ENCODE measurements at regions not wholly inside any gene's neighbourhood (a gene's known extent, or its start where the extent isn't known, plus 50 kb on each side); places are given as distances from the start of the nearest gene placed in this dataset.
"Not testable (repeated sequence)": the region's sequence is repeated elsewhere in the genome, so short reads cannot be mapped to it uniquely, and the experiment has no call there.

DNA sequence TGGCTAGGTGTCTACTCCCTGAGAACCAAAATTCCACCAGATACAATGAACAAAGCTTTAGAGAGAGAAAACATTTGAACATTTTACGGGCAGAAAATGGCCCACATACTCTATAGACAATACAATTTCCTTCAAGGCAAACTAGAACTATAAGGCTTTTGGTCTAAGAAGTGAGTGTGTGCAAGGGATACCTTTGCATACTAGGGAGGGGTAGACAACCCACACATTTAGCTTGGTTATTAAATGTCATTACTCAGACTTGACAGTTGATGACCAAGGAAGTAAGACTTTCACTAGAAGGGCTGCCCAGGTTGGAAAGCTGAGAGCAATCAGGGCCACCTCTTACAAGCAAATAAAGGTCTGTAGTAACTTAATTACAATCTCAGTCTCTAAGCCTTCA lies 64.0 kb upstream of the PLEKHM1 start:
- not testable (repeated sequence) for DNase-seq

DNA sequence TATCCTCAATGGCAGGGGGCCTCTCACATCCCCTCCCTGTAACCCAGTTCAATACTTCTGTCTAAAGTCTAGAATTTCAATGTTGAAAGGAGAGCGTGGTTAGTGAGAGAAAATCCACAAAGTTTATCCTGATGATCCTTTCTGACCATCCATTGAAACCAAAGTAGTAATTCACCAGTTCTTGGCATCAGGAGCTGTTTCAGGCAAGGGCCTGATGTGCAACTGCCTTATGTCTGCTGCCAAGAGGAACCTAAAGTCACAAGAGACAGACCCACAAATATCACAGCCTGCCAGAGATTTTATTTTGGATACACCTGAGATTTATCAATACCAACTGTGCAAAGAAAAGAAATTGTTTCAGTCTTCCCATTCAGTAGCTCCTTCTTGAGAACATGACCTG lies 68.3 kb upstream of the PLEKHM1 start:
- not testable (repeated sequence) for DNase-seq

DNA sequence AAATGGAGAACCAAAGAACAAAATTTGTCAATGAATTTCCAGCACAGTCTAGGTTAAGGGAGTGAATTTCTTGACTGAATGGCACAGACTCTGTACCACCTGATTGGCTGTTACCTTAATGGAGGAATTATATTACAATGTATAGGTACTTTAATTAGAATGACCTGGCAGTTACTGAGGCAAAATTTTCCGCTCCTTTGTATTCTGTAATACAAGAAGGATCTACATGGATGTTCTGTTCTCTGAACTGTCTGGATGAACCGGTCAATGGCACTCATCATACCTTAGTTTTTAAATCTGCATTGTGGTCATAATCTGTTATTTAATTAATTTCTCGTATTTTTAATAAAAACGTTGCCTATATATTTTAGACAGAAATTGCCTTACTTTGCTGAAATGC lies 72.3 kb upstream of the PLEKHM1 start:
- not testable (repeated sequence) for DNase-seq

DNA sequence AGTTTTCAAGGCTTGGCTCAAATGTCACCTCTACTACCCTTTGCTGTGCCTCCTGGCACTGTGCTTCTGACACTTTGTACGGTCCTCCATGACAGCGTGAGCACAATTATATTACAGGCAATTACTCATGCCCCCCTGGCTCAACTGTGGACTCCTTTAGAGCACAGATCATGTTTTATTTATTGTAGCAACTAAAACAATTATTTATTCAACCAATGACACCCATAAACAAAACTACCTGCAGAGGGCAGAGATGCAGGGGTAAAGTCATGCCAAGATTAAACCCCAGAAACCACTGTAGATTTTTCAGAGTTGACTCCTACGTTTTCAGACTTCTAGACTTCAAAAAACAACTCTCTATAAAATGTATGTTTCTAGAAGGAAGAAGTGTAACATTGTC lies 72.8 kb upstream of the PLEKHM1 start:
- DNase-seq: peak in 1 of 5 experiments; percentile 50

DNA sequence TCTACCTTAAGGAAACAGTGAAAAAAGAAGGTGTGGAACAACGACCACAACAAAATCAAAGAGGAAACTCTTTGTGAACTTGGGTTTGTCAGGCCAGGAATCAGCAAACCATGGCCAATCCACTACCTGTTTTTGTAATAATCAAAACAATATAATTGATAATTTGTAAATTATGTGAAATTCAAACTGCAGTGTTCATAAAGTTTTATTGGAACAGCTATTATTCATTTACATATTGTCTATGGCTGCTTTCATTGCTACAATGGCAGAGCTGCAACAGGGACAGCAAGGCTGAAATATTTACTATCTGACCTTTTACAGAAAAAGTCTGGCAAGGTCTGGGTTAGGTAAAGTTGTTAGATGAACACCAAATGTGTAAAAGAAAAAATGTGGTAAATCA lies 77.8 kb upstream of the PLEKHM1 start:
- not testable (repeated sequence) for DNase-seq

DNA sequence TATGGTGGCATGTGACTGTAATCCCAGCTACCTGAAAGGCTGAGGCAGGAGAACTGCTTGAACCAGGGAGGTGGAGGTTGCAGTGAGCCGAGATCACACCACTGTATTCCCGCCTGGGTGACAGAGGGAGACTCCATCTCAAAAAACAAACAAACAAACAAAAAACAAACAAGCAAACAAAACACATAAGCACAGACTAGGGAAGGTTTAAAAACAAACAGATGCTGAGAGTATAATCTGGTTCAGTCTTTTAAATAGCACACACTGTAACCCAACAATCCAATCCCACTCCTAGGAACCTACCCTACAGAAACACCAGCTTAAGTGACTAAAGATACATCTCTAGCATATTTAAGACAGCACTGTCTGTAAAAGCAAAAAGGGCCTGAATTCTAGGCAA lies 82.8 kb upstream of the PLEKHM1 start:
- DNase-seq: not testable (repeated sequence)

DNA sequence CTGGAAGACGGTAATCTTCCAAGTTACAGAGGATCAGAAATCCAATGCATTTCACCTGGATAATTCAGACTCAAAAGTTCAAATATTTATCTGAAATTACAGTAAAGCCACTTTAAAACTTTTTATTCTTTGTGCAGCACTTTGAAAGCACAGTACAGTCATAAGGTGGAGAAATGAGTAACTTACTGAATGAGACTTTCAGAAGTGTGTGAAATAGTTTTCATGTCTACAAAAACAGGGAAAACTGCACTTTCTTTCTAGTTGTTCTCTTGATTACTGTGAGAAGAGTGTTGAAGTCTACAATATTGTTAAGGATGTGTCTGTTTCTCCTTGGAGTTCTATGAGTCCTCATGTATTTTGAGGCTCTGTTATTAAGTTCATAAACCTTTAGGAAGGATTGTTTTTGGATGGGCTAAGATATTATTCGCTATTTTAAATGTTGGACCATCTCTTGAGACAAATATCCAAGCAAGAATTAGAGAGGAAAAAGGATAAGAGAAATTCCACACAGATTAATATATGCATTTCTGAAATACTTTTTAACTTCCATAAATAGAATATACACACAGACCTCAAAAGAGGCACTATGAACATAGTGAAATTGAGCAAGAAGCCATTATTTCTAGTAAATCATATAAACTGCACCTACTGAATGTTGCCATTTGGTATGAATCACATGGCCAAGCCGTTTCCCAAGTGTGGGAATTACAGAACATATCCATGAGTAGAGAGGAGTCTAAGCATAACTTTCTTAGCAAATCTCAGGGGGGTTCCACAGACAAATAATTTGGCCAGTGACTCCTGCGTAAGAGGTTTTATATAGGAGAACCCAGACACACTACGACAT lies 83.6 kb upstream of the PLEKHM1 start:
- DNase-seq: no peak

DNA sequence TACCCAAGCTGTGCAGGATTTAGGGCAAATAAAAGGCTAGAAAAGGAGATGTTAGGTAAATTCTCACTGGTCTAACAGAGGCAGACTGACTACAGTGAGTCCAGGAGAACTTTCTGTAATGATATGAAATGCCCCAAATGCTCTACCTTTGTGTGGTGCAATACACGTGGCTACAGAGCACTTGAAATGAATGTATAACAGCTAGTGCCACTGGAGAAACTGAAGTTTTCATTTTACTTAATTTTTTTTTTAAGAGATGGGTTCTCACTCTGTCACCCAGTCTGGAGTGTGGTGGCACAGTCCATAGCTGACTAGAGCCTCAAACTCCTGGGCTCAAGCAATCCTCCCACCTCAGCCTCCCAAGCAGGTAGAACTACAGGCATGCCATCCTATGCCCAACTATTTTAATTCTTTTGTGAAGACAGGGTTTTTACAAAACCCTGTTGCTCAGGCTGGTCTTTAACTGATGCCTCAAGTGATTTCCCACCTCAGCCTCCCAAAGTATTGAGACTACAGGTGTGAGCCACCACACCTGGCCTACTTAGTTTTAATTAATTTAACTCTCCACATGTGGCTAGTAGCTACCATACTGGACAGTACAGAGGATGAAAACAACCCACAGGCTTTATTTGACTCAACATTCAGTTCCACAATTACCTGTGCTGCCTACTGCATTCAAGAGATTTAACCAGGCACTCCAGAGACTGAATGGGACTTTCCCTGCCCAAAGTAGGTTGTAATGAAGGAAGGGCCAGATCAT lies 84.8 kb upstream of the PLEKHM1 start:
- DNase-seq: peak in 1 of 5 experiments; percentile 20

DNA sequence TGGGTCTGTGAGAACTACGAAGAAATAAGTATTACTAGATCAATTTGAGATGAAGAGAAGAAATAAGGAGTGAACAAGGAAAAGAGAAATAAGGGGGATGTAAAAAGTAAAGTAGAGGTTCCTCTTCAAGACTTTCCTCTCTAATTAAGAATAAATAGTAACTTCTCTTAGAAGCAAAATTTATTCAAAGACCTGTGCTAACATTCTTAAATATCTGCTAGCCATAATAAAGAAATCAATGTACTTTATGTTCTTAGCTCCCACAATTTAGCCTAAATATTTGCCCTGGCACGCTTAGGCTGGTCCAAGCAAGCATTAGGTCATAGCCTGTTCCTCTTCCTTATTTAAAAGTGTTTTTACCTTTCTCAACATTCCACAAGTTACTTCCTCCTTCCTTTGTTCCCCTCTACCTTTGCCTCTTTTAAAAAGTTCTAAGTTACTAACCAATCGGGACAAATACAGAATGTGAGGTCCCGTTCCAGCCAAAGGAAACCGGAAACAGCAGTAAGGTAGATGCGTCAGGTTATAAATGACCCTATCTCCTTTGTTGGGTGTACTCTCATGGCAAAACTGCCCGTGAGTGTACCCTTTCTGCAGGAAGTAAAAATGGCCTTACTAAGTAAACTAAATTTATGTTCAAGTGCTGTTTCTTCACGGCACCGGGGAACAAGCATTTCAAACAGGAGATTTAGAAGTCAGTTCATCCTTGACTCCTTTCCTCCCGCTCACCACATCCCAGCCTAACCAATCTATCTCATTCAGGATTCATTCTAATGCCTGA lies 86.2 kb upstream of the PLEKHM1 start:
- not testable (repeated sequence) for DNase-seq

DNA sequence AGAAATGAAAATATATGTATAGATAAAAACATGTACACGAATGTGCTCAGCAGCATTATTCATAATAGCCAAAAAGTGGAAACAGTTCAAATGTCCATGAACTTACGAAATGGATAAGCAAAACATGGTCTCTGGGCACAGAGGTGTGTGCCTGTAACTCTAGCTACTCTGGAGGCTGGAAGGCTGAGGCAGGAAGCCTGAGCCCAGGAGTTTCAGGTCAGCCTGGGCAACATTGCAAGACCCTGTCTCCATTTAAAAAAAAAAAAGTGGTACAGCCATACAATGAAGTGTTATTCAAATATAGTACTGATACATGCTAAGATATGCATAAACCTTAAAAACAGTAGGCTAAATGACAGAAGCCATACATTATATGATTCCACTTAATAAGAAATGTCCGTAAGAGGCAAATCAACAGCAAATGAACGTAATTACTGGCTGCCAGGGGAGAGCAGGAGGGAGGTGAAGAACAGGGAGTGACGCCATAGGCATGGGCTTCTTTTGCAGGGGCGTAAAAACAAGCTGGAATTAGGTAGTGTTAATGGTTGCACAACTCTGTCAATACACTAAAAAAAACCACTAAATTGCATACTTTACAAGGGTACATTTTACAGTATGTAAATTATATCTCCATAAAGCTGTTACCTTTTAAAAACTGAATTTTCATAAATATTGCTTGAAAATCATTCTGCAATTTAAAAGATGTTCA lies 87.2 kb upstream of the PLEKHM1 start:
- DNase-seq: no peak

DNA sequence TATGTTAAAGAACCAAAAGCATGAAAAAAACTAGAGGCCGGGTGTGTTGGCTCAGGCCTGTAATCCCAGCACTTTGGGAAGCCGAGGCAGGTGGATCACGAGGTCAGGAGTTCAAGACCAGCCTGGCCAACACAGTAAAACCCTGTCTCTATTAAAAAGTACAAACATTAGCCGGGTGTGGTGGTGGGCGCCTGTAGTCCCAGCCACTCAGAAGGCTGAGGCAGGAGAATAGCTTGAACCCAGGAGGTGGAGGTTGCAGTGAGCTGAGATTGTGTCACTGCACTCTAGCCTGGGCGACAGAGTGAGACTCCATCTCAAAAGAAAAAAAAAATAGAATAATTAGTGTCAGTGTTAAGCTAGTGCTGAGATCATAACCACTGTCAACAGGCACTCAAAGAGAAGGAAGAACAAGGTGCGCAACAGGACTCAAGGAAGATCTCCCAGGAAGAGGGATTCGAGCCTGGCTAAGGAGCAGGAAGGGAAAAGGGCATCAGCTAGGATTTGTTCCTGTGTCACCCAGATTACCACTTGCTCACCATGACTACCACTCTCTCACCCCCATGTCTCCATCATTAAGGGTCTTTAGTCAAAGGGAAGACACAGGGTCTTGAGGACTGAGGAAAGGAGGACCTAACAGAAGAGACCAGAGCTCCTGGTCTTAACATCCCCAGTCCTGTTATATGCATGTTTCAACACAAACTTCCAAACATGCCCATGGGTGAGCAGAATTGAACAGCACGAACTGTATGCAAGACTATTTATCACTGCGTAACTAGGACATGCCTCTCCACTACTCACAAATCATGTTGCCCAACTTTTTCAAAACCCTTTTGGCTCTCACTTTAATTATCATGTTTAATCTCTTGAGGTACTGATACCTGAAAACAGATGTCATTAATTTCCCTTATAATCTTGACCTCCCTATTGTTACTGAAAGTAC lies 88.3 kb upstream of the PLEKHM1 start:
- DNase-seq: no peak

DNA sequence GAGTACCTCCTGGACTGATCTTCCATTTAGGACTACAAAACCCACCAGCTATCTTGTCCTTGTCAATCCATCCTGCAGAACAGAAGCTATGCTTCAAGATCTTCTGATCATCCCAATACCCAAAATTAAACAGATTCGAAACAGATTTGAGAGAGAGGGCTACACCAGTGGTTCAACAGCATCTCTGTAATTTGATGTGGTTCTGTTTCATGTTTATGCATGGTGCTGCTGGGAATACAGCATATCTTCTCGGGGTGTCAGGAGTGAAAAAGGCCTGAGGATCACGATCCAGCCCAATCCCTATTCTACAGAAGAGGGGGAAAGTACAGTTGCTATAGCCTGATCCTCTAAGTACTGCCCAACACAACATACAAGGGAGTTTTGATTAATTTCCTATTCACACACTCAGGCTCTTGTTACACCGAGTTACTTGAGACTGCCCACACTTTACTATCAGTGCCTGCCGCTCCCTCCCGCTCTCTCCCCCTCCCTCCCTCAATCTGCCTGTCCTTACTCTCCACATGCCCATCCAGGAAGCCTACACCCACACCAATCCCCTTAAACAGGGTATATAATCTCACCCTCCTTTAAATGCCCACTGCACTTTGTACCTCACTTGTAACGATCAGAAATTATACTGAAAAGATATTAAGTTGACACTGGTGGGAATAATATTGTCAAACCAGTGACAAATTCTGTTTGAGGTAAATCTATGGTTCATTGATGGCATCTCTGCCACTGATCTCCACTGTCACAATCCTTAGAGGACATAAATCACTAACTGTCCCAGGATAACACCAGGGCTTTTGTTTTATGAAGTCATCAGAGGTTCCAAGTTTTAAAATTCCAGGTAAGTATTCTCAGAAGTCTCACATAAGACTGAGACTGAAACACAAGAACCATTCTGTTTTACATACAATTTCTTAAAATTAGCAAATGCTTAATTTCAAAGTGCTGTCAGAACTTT lies 89.3 kb upstream of the PLEKHM1 start:
- DNase-seq: no peak

DNA sequence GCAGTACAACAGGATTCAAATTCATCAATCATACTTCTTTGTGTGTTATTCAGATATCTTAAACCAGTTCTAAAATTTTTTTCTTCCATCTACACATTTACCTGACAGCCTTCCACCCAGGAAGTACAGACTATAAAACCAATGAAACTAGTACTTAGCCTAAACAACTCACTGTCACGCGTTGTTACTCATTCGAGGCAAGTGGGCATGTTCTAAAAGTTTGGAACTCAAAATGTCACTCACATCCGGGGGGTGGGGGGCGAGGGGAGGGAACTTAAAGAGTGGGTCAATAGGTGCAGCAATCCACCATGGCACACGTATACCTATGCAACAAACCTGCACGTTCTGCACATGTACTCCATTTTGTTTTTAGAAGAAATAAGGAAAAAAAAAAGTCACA lies 90.4 kb upstream of the PLEKHM1 start:
- DNase-seq: peak in 1 of 5 experiments; percentile 26

DNA sequence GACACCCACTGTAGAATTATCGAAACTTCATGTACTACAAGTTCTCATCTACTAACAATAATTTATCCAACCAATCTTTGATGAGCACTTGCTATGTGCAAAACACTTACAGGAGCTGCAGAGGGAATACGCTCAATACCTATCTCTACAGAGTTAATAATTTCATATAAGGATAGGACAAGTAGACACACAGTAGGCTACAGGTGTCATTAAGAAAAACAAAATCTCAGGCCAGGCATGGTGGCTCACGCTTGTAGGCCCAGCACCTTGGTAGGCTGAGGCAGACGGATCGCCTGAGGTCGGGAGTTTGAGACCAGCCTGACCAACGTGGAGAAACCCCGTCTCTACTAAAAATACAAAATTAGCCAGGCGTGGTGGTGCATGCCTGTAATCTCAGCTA lies 91.3 kb upstream of the PLEKHM1 start:
- DNase-seq: no peak

DNA sequence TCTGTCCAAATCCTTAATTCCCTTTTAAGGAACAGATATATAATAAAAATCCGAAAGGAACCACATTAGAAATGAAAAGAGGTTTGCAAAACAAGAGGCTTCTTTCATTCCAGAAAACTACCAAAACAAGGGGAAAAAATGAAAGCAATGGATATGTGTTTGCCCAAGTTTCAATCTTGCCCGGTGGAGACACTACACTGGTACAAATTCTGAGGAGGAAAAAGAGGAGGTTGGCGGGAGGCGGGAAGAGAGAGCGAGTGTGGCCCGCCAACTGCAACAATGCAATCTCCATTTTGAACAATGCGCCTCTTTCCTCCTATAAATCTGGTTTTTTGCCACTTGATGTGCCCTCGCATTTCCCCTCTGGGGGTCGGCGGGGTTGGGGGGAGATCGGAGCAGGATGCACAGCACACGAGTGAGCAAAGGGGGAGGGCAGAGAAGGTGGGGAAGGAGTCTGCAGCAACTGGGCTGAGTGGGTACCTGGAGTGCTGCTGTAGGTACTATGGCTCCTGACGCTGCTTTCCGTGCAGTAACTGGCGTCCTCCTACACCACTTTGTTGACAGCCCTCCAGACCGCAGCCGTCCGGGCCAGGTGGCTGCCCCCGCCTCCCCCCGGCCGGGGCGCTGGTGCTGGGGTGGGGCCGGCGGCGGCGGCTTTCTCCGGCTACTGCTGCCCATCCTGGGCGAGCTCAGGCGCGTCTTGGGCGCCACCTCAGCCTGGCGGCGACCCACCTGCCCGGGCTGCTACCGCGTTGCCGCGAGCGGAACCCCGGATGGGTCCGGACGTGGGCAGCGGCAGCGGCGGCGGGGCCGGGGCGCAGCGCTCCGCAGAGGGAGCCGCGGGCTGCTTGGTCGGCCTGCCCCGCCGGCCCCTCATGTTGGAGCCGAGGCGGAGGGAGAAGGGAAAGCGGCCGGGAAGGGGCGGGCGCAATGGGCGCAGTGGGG lies 93.8 kb upstream of the PLEKHM1 start:
- peak; percentile 48 to 91 (median 67) for DNase-seq

DNA sequence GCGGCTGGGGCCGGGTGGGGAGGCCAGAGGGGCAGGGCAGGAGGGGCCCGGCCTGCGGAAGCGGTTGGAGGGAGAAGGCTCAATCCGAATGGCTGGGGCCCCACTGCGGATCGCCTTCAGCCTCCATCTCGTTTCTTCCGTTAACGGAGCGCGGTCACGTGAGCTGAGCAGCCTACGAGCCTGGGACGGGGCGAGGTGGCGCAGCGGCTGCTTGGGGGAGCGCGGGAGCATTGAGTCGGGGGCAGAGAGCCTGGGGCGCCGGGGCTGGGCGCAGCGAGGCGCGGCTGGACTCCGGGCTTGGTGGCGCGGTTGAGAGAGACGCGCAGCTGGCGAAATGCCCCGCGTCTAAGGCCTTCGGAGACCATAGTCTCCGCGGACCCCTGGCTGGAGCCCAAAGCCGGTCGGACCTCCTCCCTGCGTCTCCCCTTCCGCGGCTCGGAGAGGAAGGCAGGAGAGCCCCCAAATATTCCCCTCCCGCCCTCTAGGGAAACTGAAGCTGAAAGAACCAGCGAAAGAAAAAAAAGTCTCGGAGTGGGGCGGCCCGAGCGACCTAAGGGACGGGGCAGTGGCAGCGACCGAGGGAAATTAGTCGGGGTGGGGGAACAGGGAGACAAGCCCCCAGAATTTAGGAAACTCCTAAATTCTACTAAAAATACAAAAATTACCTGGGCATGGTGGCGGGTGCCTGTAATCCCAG lies 94.7 kb upstream of the PLEKHM1 start:
- DNase-seq: peak; percentile 65 to 94 (median 82)

DNA sequence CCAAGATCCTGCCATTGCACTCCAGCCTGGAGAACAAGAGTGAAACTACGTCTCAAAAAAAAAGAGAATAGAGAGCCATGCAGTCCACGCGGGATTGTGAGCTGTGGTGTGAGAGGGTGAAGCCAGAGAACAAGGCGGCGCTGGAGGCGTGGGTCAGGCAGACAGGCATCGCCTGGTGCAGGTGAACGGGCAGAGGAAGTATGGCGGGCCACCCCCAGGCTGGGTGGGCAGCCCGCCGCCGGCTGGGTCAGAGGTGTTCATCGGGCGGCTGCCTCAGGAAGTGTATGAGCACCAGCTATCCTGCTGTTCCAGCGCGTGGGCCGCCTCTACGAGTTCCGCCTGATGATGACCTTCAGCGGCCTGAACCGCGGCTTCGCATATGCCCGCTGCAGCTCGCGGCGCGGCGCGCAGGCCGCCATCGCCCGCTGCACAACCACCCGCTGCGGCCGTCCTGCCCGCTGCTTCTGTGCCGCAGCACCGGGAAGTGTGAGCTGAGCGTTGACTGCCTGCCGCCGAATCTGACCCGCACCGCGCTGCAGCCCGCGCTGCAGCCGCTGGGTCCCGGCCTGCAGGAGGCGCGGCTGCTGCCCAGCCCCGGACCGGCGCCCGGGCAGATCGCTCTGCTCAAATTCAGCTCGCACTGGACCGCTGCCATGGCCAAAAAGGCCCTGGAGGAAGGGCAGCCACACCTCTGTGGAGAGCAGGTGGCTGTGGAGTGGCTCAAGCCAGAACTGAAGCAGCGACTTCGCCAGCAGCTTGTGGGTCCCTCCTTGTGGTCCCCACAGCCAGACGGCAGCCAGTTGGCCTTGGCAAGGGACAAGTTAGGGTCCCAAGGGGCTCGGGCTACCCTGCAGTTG lies 95.5 kb upstream of the PLEKHM1 start:
- peak in 3 of 5 experiments; percentile 14 to 61 (median 25) for DNase-seq
